H1 (cell line): ENCODE measurements at regions not wholly inside any gene's neighbourhood (a gene's known extent, or its start where the extent isn't known, plus 50 kb on each side); places are given as distances from the start of the nearest gene placed in this dataset.
"Not testable (repeated sequence)": the region's sequence is repeated elsewhere in the genome, so short reads cannot be mapped to it uniquely, and the experiment has no call there.

Source experiments
- CTCF ChIA-PET: fragments of 300-600 bp; sonication (Branson Sonifier 250); formaldehyde crosslinking; loops from one replicate; lab custom pipeline; 2021; ENCODE audit not compliant: partially characterized antibody; lab: Charles Lee
- POLR2A ChIA-PET: fragments of 300-600 bp; sonication (Branson Sonifier 250); formaldehyde crosslinking; loops from one replicate; lab custom pipeline; 2021; ENCODE audit warnings: inconsistent platforms; ENCODE audit not compliant: partially characterized antibody; lab: Charles Lee
- DNase-seq, 2 experiments: peaks; one replicate each; pipeline versions ENCODE4 v3.0.0 to v3.0.0-alpha.2; 2010 to 2022; ENCODE audit warnings: low spot score in 2 of 2, low read depth in 1 of 2, mixed read lengths in 1 of 2
- FAIRE-seq: peaks from 2 replicates; lab custom pipeline; 2011; peaks lifted over from hg19 to GRCh38; lab: Jason Lieb, UNC
- H2AFZ ChIP-seq: 2 replicates; pipeline ENCODE4 v1.8.1; 2012; ENCODE audit warnings: low read length, inconsistent platforms
- H2AK5ac ChIP-seq: 2 replicates; pipeline ENCODE4 v1.6.1; 2013; ENCODE audit warnings: low read depth, low read length
- H2BK120ac ChIP-seq: replicated peaks from 2 replicates; pipeline ENCODE3; 2013; ENCODE audit warnings: low read depth, low read length, inconsistent platforms
- H2BK12ac ChIP-seq: 2 replicates; pipeline ENCODE4 v1.6.1; 2013; ENCODE audit warnings: low read depth, low read length
- H2BK15ac ChIP-seq: 2 replicates; pipeline ENCODE4 v1.6.1; 2013; ENCODE audit warnings: low read length
- H2BK20ac ChIP-seq: 2 replicates; pipeline ENCODE4 v1.6.1; 2013; ENCODE audit warnings: low read length
- H2BK5ac ChIP-seq: 2 replicates; pipeline ENCODE4 v1.6.1; 2013; ENCODE audit warnings: low read depth, low read length
- H3K14ac ChIP-seq: 2 replicates; pipeline ENCODE4 v1.6.1; 2013; ENCODE audit warnings: inconsistent platforms; ENCODE audit not compliant: insufficient read length
- H3K18ac ChIP-seq: 2 replicates; pipeline ENCODE4 v1.6.1; 2013; ENCODE audit warnings: low read length; ENCODE audit errors: extremely low read depth
- H3K23ac ChIP-seq: 2 replicates; pipeline ENCODE4 v1.6.1; 2013; ENCODE audit warnings: inconsistent platforms; ENCODE audit not compliant: insufficient read length
- H3K23me2 ChIP-seq: 2 replicates; pipeline ENCODE4 v1.6.1; 2013; ENCODE audit warnings: low read depth, low read length
- H3K27ac ChIP-seq: 2 replicates; pipeline ENCODE4 v1.6.1; 2011; ENCODE audit warnings: low read depth, low read length, inconsistent platforms
- H3K27me3 ChIP-seq, 4 experiments: replicated peaks in 1 of 4; 1 replicate in 1 of 4; 2 replicates in 3 of 4; pipeline versions ENCODE4 v1.6.1 to v1.8.1; 2011 to 2013; ENCODE audit warnings: low read length in 3 of 4, mild to moderate bottlenecking in 3 of 4, inconsistent platforms in 2 of 4, mixed read lengths in 2 of 4, moderate library complexity in 1 of 4; ENCODE audit not compliant: control insufficient read depth in 3 of 4, insufficient read depth in 3 of 4; ENCODE audit errors: extremely low read depth in 1 of 4
- H3K36me3 ChIP-seq, 4 experiments: 2 replicates each; pipeline versions ENCODE4 v1.6.1 to v1.8.1; 2011 to 2013; ENCODE audit warnings: mild to moderate bottlenecking in 4 of 4, low read length in 3 of 4, moderate library complexity in 2 of 4, control low read depth in 1 of 4, inconsistent platforms in 1 of 4; ENCODE audit not compliant: insufficient read depth in 4 of 4, control insufficient read depth in 2 of 4
- H3K4ac ChIP-seq: replicated peaks from 2 replicates; pipeline ENCODE3; 2013; ENCODE audit warnings: low read length, low read depth, mixed read lengths, inconsistent platforms; ENCODE audit not compliant: insufficient read length
- H3K4me1 ChIP-seq, 4 experiments: replicated peaks in 1 of 4; 1 replicate in 1 of 4; 2 replicates in 3 of 4; pipeline versions ENCODE4 v1.6.1 to v1.8.1; 2011 to 2013; ENCODE audit warnings: low read length in 3 of 4, inconsistent platforms in 2 of 4, mixed read lengths in 1 of 4; ENCODE audit not compliant: insufficient read depth in 4 of 4, control insufficient read depth in 3 of 4
- H3K4me2 ChIP-seq, 2 experiments: 2 replicates each; pipeline versions ENCODE4 v1.6.1 to v1.8.1; 2011 to 2013; ENCODE audit warnings: low read depth in 2 of 2, low read length in 2 of 2, control low read depth in 1 of 2, inconsistent platforms in 1 of 2, mild to moderate bottlenecking in 1 of 2; ENCODE audit not compliant: insufficient read depth in 1 of 2
- H3K4me3 ChIP-seq, 4 experiments: fragments of 200-600, 300-600 bp in 1 of 4; sonication (generic), shearing (Covaris generic), sonication (Bioruptor Twin) in 1 of 4; 2 replicates each; pipeline versions ENCODE4 v1.5.1 to v1.8.1; 2011 to 2016; ENCODE audit warnings: low read length in 4 of 4, low read depth in 3 of 4, control low read depth in 2 of 4, inconsistent platforms in 2 of 4, mild to moderate bottlenecking in 2 of 4, mixed read lengths in 1 of 4, moderate library complexity in 1 of 4; ENCODE audit not compliant: insufficient read depth in 2 of 4; ENCODE audit errors: extremely low read depth in 1 of 4
- H3K56ac ChIP-seq: replicated peaks from 2 replicates; pipeline ENCODE3; 2013; ENCODE audit warnings: low read depth, mild to moderate bottlenecking, mixed read lengths, low read length, inconsistent platforms; ENCODE audit not compliant: insufficient read length
- H3K79me1 ChIP-seq: 2 replicates; pipeline ENCODE4 v1.6.1; 2013; ENCODE audit warnings: low read depth, low read length, control low read depth
- H3K79me2 ChIP-seq, 2 experiments: 2 replicates each; pipeline versions ENCODE4 v1.6.1 to v1.8.1; 2012 to 2013; ENCODE audit warnings: low read length in 2 of 2, mild to moderate bottlenecking in 2 of 2, inconsistent platforms in 1 of 2; ENCODE audit not compliant: insufficient read depth in 2 of 2, control insufficient read depth in 1 of 2
- H3K9ac ChIP-seq, 4 experiments: replicated peaks in 1 of 4; 1 replicate in 1 of 4; 2 replicates in 3 of 4; pipeline versions ENCODE4 v1.6.1 to v1.8.1; 2011 to 2013; ENCODE audit warnings: low read depth in 3 of 4, low read length in 3 of 4, control low read depth in 2 of 4, mild to moderate bottlenecking in 2 of 4, moderate library complexity in 2 of 4, inconsistent platforms in 1 of 4; ENCODE audit errors: extremely low read depth in 1 of 4
- H3K9me3 ChIP-seq, 2 experiments: 2 replicates each; pipeline versions ENCODE4 v1.6.1 to v1.8.1; 2012 to 2013; ENCODE audit warnings: mild to moderate bottlenecking in 2 of 2, moderate library complexity in 2 of 2, control low read depth in 1 of 2, inconsistent platforms in 1 of 2, low read depth in 1 of 2, low read length in 1 of 2, mixed read lengths in 1 of 2; ENCODE audit not compliant: insufficient read depth in 2 of 2
- H4K20me1 ChIP-seq, 2 experiments: replicated peaks in 1 of 2; 2 replicates each; pipeline versions ENCODE3 to v1.8.1; 2011 to 2013; ENCODE audit warnings: inconsistent platforms in 2 of 2, low read length in 2 of 2, mild to moderate bottlenecking in 1 of 2; ENCODE audit not compliant: insufficient read depth in 2 of 2, control insufficient read depth in 1 of 2
- H4K5ac ChIP-seq: 2 replicates; pipeline ENCODE4 v1.6.1; 2013; ENCODE audit warnings: low read length, low read depth, mixed read lengths, inconsistent platforms; ENCODE audit not compliant: insufficient read length
- H4K8ac ChIP-seq: 2 replicates; pipeline ENCODE4 v1.8.0; 2013; ENCODE audit warnings: mild to moderate bottlenecking, moderate library complexity, low read length, inconsistent platforms; ENCODE audit not compliant: insufficient read depth; ENCODE audit errors: extremely low read depth
- H4K91ac ChIP-seq: replicated peaks from 2 replicates; pipeline ENCODE3; 2013; ENCODE audit warnings: low read length, mixed read lengths, inconsistent platforms; ENCODE audit not compliant: insufficient read length
- WGBS, 2 experiments: shearing (Covaris generic) in 1 of 2; methylation state at CpG; one replicate each; pipeline versions ENCODE4 v1.1.6 to v1.1.7; 2013 to 2015; ENCODE audit warnings: low lambda C conversion rate in 2 of 2, mixed read lengths in 2 of 2, inconsistent platforms in 1 of 2, low coverage in 1 of 2, missing lambda C conversion rate in 1 of 2; ENCODE audit not compliant: insufficient replicate concordance in 2 of 2, insufficient coverage in 1 of 2, insufficient read length in 1 of 2; ENCODE audit errors: extremely low coverage in 1 of 2, missing lambda C conversion rate in 1 of 2; 5-methylcytosine and 5-hydroxymethylcytosine counted together

GRCh38 chr9:61412738-61413137 is 222.9 kb downstream of the SPATA31A7 start:
- POLR2A ChIA-PET, H2AFZ ChIP-seq, CTCF ChIA-PET, H3K56ac ChIP-seq, H3K36me3 ChIP-seq, H4K8ac ChIP-seq, H3K4me1 ChIP-seq, H2BK15ac ChIP-seq, H2BK5ac ChIP-seq, H2BK120ac ChIP-seq, H3K14ac ChIP-seq, H3K79me2 ChIP-seq, H3K4ac ChIP-seq, H3K23me2 ChIP-seq, DNase-seq, H3K9me3 ChIP-seq, H3K4me3 ChIP-seq, H3K9ac ChIP-seq, FAIRE-seq, H4K91ac ChIP-seq, H3K27me3 ChIP-seq, H3K18ac ChIP-seq, H2BK20ac ChIP-seq, H3K23ac ChIP-seq, H4K20me1 ChIP-seq, H3K27ac ChIP-seq, H2BK12ac ChIP-seq, H3K4me2 ChIP-seq, H3K79me1 ChIP-seq, H2AK5ac ChIP-seq, H4K5ac ChIP-seq: not testable (repeated sequence)
- no CpG with 5 or more reads among the region's 5 CpGs for WGBS, 2 experiments

DNA sequence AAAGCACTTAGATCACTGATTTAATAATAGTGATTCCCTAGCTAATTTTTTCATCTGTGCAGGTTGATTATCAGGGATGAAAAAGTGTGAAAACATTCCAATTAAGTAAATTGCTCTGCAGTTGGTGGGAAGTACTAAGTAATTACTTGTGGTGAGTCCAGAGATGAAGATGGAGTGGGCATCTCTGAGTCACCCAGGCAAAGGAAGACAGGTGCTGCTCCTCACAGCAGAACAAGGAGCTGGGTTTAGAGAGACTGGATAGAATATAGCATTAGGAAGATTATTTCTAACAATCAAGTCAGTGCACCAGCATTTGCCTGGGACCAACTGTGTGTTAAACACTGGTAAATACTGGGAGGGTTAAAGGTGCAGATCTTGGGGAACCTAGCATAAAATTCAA is 228.3 kb downstream of the SPATA31A7 start:
- H3K23me2 ChIP-seq, H2AK5ac ChIP-seq, H3K4ac ChIP-seq, CTCF ChIA-PET, H3K36me3 ChIP-seq, H2BK20ac ChIP-seq, H2BK15ac ChIP-seq, H3K27ac ChIP-seq, H3K4me2 ChIP-seq, H4K91ac ChIP-seq, H3K18ac ChIP-seq, FAIRE-seq, H3K23ac ChIP-seq, H3K4me1 ChIP-seq, DNase-seq, H2AFZ ChIP-seq, H3K9me3 ChIP-seq, H2BK120ac ChIP-seq, H3K79me1 ChIP-seq, H4K8ac ChIP-seq, H4K5ac ChIP-seq, H3K4me3 ChIP-seq, H2BK5ac ChIP-seq, H3K56ac ChIP-seq, H2BK12ac ChIP-seq, H3K9ac ChIP-seq, H3K14ac ChIP-seq, H3K27me3 ChIP-seq, H4K20me1 ChIP-seq, H3K79me2 ChIP-seq, POLR2A ChIA-PET: not testable (repeated sequence)
